ENCODE measurements at regions not wholly inside any gene's neighbourhood (a gene's known extent, or its start where the extent isn't known, plus 50 kb on each side); places are given as distances from the start of the nearest gene placed in this dataset.

GRCh38 chr1:57572016-57572415, 148.2 kb upstream of the DAB1 start:
- TF ChIP-seq CTCF (IDR thresholded peaks at IDR 0.05; ENCODE audit: low read depth, low read length) (no peak), EZH2phosphoT487 (IDR thresholded peaks at IDR 0.05; ENCODE audit: low read depth) (no peak)
